DMS114 treated with DMSO at 0.1 percent for 48 hours (cell line): ENCODE measurements at regions not wholly inside any gene's neighbourhood (a gene's known extent, or its start where the extent isn't known, plus 50 kb on each side); places are given as distances from the start of the nearest gene placed in this dataset.

Source experiments
- DNase-seq: peaks from one replicate; lab custom pipeline; 2025; ENCODE audit not compliant: unreplicated experiment; lab: John Stamatoyannopoulos, UW

- DNase-seq = no peak
These were observed 103.7 kb upstream of the TMEM72 start for GRCh38 chr10:44807451-44807850.

DNA sequence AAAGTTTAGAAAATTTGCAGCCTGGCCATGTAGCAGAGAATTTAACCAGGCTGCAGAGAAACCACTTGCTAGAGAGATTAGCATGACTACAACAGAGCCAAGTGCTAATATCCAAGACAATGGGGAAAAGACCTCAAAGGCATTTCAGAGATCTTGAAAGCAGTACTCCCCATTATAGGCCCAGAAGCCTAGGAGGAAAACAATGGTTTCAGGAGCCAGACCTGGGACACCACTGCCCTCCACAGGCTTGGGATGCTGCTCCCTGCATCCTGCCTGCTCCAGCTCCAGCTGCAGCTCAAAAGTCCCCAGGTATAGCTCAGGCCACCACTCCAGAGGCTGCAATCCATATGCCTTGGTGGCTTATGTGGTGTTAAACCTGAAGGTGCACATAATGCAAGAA, 101.5 kb upstream of the TMEM72 start:
- DNase-seq = no peak

DNA sequence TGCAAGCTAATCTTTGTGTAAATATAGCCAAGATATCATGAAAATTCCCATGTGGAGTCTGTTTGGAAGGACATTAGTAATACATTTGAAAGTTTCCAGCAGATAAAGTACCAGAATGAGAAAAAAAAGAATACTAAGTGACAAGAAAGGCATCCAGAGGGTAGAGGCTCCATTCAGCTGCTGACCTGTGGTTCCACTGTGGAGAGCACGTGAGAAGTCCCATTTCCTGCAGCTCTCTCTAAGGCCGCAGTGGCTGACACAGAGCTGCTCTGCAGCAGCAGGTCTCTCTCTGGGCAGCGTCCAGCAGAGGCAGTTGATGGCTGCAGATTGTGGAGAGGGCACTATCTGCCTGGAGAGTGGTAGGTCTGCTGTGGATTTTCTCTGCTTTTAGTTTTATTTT, 100.1 kb upstream of the TMEM72 start:
- no peak for DNase-seq

GRCh38 chr10:44813201-44813600, 97.9 kb upstream of the TMEM72 start:
- DNase-seq = no peak

- DNase-seq = no peak
These were observed 96.2 kb upstream of the TMEM72 start for GRCh38 chr10:44814929-44815328.

DNA sequence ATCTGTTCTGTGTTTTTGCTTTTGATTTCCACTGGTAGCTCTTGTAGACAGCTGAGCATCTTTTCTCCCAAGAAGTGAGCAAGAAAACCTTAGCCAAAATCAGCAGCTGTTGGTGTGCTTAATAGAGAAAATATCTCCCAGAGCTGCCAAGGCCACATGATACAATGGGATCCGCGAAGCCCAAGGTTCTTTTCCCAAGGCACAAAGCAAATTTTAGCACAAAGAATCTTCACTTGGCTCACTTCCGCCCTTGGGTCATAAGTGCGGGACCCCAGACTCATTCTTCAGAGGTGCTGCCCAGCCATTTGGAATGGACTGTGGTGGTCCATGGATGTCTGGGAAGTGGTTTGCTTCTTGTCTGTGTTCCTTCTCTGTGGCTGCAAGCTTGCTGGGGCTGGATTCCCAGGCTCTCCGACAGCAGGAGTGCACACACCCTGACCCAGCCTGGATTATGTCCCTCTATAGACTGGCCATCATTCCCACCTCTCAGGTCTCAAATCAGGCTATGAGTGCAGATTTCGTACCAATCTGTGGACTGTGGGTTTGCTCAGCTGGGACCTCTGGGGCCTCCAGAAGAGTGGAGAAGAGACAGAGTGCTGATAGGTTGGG, 93.0 kb upstream of the TMEM72 start:
- no peak for DNase-seq

DNA sequence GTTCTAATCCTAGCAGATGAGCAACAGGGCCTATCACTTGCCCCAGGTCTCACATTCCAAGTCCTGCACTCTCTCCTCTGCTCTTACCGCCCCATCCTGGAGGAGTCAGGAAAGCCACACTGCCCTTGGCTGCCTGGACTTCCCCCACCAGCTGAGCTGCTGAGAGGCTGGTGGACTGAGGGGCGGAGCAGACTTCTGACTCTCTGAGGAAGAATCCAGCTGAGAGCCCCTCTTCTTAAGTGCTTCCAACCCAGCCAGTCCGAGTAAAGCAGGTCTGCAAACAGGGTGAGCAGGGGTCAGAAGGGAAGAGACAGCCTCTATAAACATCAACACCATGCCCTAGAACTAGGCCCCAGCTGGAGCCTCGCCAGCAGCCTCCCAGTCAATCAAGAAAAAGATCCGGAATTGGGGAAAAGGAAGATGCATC, 92.4 kb upstream of the TMEM72 start:
- no peak for DNase-seq

DNA sequence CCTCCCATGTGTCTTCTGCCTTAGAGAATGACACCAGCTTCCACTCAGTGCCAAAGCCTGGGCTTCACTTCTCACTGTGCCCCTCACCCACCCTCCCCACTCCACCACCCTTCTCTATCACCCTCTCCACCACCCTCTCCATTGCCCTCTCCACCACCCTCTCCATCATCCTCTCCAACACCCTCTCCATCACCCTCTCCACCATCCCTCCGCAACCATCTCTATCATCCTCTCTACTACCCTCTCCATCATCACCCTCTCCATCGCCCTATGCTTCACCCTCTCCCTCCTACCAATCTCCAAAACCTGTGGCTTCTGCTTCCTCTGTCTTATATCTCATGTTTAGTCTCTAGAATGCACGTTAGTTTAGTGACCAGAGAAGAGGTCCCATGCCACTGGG, 91.0 kb upstream of the TMEM72 start:
- no peak for DNase-seq

- DNase-seq = no peak
These were observed 89.8 kb upstream of the TMEM72 start for GRCh38 chr10:44821290-44821689.

DNA sequence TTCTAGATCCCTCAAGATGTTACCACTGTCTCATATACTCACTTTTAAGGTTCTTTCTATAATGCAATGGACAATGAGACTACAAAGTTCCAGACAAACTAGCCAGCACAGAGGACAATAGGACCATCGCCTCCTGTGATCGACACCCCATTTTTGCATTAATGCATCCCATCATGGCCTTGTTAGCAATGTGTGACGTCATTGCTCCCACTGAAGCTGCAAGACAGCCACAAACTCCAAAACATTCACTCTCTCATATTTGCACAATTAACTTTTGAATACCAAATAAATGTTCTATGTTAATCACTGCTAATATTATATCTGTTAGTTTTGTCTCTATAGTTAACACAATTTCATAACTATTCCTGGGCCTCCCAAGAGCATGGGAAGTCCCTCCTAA, 88.8 kb upstream of the TMEM72 start:
- DNase-seq = no peak

- no peak for DNase-seq
These were observed 88.2 kb upstream of the TMEM72 start for GRCh38 chr10:44822966-44823365.

DNA sequence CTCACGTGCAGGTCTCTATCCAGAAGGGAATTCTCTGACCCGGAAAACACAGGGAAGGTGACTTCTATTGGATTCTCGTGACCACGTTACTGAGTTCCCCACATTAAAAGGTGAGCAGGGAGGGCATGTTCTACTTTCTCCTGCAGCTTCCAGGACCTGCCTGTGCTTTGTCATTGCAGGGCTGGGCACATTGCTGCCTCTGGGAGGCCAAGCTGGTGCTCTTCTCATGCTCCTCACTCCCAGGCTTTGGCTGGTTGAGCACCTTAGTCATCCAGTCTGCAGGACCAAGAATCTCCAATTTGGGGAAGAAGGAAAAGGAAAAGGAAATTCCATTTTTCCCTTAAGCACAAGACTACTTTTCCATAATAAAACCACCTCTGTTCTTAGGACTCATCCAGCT, 86.5 kb upstream of the TMEM72 start:
- no peak for DNase-seq

GRCh38 chr10:44827431-44828006, 83.6 kb upstream of the TMEM72 start:
- DNase-seq = no peak

GRCh38 chr10:44828508-44829142, 82.5 kb upstream of the TMEM72 start:
- DNase-seq = no peak

- no peak for DNase-seq
These were observed 81.7 kb upstream of the TMEM72 start for GRCh38 chr10:44829426-44829825.

GRCh38 chr10:44830022-44830421, 81.1 kb upstream of the TMEM72 start:
- no peak for DNase-seq

DNA sequence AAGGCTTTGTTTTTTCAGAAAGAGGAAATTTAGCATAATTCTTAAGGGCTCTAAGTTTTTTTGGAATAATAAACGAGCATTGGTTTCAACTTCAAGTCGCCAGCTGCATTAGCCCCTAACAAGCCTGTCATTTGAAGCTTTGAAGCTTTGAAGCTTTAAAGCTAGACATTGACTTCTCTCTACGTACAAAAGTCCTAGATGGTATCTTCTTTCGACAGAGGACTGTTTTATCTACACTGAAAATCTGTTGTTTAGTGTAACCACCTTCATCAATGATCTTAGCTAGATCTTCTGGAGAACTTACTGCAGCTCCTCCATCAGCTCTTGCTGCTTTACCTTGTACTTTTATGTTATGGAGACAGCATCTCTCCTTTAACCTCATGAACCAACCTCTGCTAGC, 79.6 kb upstream of the TMEM72 start:
- DNase-seq = no peak

DNA sequence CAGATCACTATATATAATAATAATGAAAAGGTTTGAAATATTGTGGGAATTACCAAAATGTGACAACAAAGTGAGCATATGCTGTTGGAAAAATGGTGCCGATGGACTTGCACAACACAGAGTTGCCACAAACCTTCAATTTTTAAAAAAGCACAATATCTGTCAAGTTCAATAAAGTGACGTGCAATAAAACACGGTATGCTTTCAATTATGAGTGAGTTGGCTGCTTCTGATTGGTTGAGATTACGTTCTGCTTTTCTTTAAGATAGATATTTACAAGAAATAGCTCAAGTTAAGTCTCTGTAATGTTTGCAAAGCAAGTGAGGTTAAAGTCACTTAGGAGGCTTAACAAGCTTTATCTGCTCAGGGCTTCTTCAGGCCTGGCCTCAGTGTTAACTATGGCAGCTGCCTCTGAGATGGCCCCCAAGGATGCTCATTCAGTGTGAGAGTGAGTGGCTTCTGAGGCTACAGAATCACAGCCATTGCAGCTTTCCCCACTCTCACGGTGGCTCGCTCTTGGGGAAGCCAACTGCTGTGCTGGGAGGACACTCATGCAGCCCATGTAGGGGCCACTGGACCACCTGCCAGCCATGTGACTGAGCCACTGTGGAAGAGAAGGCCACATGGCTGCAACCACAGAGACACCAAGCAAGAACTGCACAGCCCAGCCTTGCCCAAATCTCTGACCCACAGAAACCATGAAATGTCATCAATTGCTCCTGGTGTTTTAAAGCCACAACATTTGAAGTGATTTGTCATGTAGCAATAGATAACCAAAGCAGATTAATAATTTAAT, 78.3 kb upstream of the TMEM72 start:
- no peak for DNase-seq

- DNase-seq = no peak
These were observed 77.0 kb upstream of the TMEM72 start for GRCh38 chr10:44834131-44834530.

DNA sequence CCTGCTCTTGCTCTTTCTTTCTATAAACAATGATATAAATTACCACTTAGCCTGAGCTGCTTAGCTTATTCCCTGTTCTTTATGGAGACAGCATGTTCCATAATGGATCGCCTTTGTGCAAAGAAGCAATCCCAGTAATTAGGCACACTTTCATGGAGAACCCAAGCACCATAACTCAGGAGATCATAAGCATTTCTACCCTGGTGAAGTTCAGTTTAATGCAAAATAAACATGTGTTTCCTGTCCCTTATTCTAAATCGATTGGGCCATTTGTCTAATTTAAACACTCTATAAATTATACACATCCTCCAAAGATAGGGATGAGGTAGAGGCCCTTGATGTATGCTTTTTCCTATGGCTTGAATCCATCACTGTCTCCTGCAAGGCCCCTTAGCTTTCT, 75.8 kb upstream of the TMEM72 start:
- DNase-seq = no peak

DNA sequence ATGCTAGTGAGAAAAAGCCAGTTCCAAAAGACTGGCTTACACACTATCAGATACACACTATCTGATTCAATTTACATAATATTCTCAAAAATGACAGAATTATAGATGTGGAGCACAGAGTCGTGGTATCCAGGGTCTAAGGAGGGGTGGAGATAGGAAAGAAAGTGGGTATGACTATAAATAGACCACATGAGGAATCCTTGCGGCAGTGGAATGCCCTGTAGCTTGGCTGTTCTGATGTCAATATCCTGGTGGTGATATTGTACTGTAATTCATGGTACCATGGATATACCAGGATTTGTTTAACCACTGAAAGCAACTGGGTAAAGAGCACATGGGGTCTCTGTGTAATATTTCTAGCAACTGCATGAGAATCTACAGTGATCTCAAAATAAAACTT, 67.7 kb upstream of the TMEM72 start:
- no peak for DNase-seq
